Breast epithelium (tissue), 4 donors: ENCODE measurements at regions not wholly inside any gene's neighbourhood (a gene's known extent, or its start where the extent isn't known, plus 50 kb on each side); places are given as distances from the start of the nearest gene placed in this dataset.

Experiments
- DNase-seq, 2 donors: peaks; one replicate each; pipeline ENCODE4 v3.0.0-alpha.2; 2019; ENCODE audit warnings: low spot score in 2 of 2
- H3K27ac ChIP-seq, 2 donors: fragments of 200-600 bp; sonication (generic) in 1 of 2; one replicate each; pipeline ENCODE4 v1.5.1; 2016 to 2019; ENCODE audit warnings: mild to moderate bottlenecking in 1 of 2
- H3K27me3 ChIP-seq, 2 donors: fragments of 200-600 bp; sonication (generic) in 1 of 2; one replicate each; pipeline versions ENCODE4 v1.5.1 to v1.6.0; 2017 to 2019; ENCODE audit warnings: control low read depth in 1 of 2, mild to moderate bottlenecking in 1 of 2
- H3K36me3 ChIP-seq: fragments of 200-600 bp; one replicate; pipeline ENCODE4 v1.5.1; 2019
- H3K4me1 ChIP-seq, 2 donors: fragments of 200-600 bp; sonication (generic); one replicate each; pipeline ENCODE4 v1.5.1; 2016 to 2019; ENCODE audit warnings: control low read depth in 1 of 2
- H3K4me3 ChIP-seq, 3 donors: fragments of 200-600 bp; sonication (generic); 1 replicate in 2 of 3; 2 replicates in 1 of 3; pipeline ENCODE4 v1.5.1; 2016 to 2019; ENCODE audit warnings: mild to moderate bottlenecking in 3 of 3, moderate library complexity in 2 of 3
- H3K9me3 ChIP-seq, 2 donors: fragments of 200-600 bp; sonication (generic) in 1 of 2; one replicate each; pipeline ENCODE4 v1.5.1; 2016 to 2019; ENCODE audit warnings: control low read depth in 1 of 2
- POLR2A ChIP-seq: fragments of 450-650 bp; IDR thresholded peaks from one replicate; pipeline ENCODE4 v1.6.1; 2016; ENCODE audit warnings: antibody characterized with exemption, mild to moderate bottlenecking, moderate library complexity
- POLR2AphosphoS5 ChIP-seq, 3 donors: sonication (generic); formaldehyde crosslinking; IDR thresholded peaks; one replicate each; pipeline ENCODE4 v1.6.1; 2017; ENCODE audit warnings: antibody characterized with exemption in 3 of 3
- intact Hi-C: fragments of 100-400 bp; cut with DNase I; formaldehyde crosslinking; loops from one replicate; pipeline ENCODE4 v1.15.1; 2023; ENCODE audit warnings: low total_unique reads
- TF ChIP-seq, protein P1 (sequence below), 3 donors: fragments of 450-650 bp; IDR thresholded peaks; one replicate each; pipeline ENCODE4 v1.5.1; 2016 to 2017; ENCODE audit warnings: antibody characterized with exemption in 3 of 3, mild to moderate bottlenecking in 3 of 3, moderate library complexity in 3 of 3

DNA sequence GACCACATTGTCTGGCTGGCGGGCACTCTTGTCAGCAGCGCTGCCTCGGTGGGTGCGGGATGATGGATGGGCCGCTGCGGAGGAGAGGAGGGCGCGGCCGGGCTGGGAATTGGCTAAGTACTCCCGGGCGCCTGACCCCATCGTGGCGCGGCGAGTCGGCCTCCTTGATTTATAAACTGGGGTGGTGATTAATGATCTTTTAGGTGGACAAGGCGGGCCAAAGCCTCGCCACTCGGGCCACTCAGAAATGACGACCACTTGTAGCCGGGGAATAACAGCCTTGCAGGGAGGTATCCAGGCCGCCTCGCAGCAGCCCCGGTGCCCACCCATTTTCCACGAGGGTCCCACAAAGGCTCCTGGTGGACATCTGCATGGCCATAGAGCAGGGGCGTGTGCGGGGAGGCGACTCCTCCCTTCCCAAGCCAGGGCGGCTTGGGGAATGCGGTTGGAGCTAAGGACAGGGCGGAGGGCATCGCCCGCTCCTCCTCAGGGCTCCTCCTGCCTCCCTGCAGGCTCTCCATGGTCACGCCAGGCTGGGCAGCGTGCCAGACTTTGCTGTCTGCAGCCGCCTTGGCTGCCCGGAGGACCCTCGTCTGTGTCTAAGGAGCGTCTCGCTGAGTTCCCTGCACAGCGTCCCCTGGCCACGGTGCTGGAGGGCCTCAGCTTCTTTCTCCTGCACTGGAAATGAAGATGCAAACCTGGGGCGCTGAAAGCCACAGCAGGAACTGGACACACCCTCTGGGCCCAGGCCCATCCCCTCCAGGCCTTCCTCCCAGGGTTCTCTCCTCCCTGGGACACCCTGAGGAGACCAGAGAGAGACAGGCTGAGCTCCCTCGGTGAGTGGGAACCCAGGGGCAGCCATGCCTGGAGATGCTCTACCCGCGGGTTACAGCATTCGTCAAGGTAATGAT is 287.4 kb upstream of the IRX4 start:
- DNase-seq, result peak in 1 of 2 donors; percentile 48
- H3K4me1 ChIP-seq, result no peaks in the 10 kb centered on the region
- peaks cover 0 to 28% of the 10 kb centered on the region in 2 donors for H3K27me3 ChIP-seq
- no peak overlapping the region for H3K4me3 ChIP-seq
- no peak overlapping the region for H3K27ac ChIP-seq
- TF ChIP-seq, protein P1, sequence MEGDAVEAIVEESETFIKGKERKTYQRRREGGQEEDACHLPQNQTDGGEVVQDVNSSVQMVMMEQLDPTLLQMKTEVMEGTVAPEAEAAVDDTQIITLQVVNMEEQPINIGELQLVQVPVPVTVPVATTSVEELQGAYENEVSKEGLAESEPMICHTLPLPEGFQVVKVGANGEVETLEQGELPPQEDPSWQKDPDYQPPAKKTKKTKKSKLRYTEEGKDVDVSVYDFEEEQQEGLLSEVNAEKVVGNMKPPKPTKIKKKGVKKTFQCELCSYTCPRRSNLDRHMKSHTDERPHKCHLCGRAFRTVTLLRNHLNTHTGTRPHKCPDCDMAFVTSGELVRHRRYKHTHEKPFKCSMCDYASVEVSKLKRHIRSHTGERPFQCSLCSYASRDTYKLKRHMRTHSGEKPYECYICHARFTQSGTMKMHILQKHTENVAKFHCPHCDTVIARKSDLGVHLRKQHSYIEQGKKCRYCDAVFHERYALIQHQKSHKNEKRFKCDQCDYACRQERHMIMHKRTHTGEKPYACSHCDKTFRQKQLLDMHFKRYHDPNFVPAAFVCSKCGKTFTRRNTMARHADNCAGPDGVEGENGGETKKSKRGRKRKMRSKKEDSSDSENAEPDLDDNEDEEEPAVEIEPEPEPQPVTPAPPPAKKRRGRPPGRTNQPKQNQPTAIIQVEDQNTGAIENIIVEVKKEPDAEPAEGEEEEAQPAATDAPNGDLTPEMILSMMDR (IDR thresholded peaks at IDR 0.05), result no peak
- TF ChIP-seq POLR2A (no peak), POLR2AphosphoS5 (IDR thresholded peaks at IDR 0.05) (no peak)
- intact Hi-C loops, result no loop called here
- no peaks in the 10 kb centered on the region for H3K36me3 ChIP-seq
- no peaks in the 10 kb centered on the region for H3K9me3 ChIP-seq

GRCh38 chr5:2169430-2169808 is 286.7 kb upstream of the IRX4 start:
- H3K9me3 ChIP-seq, result no peaks in the 10 kb centered on the region
- intact Hi-C loops, result no loop called here
- H3K4me1 ChIP-seq, result no peaks in the 10 kb centered on the region
- no peaks in the 10 kb centered on the region for H3K36me3 ChIP-seq
- peaks cover 0 to 25% of the 10 kb centered on the region in 2 donors for H3K27me3 ChIP-seq
- DNase-seq, result no peak
- no peak overlapping the region for H3K27ac ChIP-seq
- H3K4me3 ChIP-seq, result no peak overlapping the region
- TF ChIP-seq, protein P1 (IDR thresholded peaks at IDR 0.05), result no peak
- TF ChIP-seq POLR2AphosphoS5 (IDR thresholded peaks at IDR 0.05) (no peak), POLR2A (no peak)

DNA sequence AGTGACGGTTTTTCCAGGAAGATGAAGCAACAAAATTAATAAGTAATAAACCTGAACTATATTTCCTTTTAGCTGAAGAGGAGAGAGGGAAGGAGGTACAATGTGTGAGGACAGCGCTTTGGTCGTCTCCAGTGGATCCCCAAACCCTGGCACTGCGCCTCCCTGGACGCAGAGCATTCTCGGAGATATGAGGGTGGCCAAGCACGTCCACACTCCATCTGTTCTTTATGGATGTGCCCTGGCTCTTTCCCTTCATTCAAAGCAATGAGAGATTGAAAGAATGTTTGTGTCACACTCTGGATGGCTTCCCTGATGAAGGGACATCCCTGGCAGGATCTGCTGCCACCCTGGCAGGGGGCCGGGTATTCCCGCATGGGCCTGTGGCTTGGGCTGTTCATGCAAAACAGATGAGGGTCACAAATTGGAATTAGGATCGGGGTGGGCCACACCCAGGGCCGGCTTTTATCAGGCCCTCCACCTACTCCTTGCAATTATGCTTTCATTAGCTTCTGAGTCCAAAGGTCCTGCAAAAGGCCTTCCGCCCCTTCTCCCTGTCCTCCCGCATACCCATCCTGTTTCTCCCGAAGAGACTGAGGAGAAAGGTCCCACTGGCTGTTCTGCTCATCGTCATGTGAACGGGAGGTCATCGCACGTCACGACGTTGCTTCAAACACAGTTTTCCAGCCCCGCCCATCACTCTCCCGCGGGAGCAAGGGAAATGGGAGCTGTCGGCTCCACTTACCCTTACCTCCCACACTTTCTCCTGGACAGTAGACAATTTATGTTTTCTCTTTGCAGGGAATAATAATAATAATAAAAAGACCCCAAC is 286.1 kb upstream of the IRX4 start:
- Histone ChIP-seq H3K36me3 (no peaks in the 10 kb centered on the region), H3K27me3 (peaks cover 0 to 25% of the 10 kb centered on the region in 2 donors), H3K4me3 (no peak overlapping the region), H3K9me3 (no peaks in the 10 kb centered on the region), H3K4me1 (no peaks in the 10 kb centered on the region), H3K27ac (no peak overlapping the region)
- DNase-seq, result peak in 1 of 2 donors; percentile 35
- no peak for TF ChIP-seq POLR2A
- no peak for TF ChIP-seq POLR2AphosphoS5 (IDR thresholded peaks at IDR 0.05)
- TF ChIP-seq, protein P1 (IDR thresholded peaks at IDR 0.05), result no peak
- intact Hi-C loops, result no loop called here

DNA sequence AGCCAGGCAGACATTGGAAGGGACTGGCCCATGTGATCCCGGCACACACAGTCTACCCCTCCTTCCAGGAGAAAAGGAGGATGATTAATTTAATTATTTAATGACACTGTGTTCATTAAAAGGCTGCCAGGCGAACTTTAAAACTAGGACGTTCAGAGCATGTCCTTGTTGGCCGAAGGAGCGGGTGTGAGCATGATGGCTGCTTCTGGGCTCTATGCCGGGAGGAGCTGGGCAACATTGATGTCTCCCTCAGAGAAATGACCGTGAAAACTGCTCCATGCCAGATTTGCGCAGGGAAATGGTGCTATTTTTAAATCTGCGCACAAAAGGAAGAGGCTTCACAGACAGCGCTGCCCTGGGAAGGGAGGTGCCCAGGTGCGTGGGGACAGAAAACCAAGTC is 284.9 kb upstream of the IRX4 start:
- DNase-seq, result peak in 1 of 2 donors; percentile 25
- H3K27me3 ChIP-seq, result peaks cover 0 to 25% of the 10 kb centered on the region in 2 donors

More for the DNA sequence above, 284.9 kb upstream of the IRX4 start:
- no peak overlapping the region for H3K4me3 ChIP-seq
- TF ChIP-seq POLR2A (no peak), POLR2AphosphoS5 (IDR thresholded peaks at IDR 0.05) (no peak)
- TF ChIP-seq, protein P1 (IDR thresholded peaks at IDR 0.05), result no peak
- no peaks in the 10 kb centered on the region for H3K36me3 ChIP-seq
- H3K4me1 ChIP-seq, result no peaks in the 10 kb centered on the region
- H3K27ac ChIP-seq, result no peak overlapping the region
- no peaks in the 10 kb centered on the region for H3K9me3 ChIP-seq
- intact Hi-C loops, result no loop called here
